ENCODE measurements at regions not wholly inside any gene's neighbourhood (a gene's known extent, or its start where the extent isn't known, plus 50 kb on each side); places are given as distances from the start of the nearest gene placed in this dataset.

GRCh38 chr12:87349681-87350080, 679.5 kb downstream of the C12orf50 start:
- TF ChIP-seq, protein P1, sequence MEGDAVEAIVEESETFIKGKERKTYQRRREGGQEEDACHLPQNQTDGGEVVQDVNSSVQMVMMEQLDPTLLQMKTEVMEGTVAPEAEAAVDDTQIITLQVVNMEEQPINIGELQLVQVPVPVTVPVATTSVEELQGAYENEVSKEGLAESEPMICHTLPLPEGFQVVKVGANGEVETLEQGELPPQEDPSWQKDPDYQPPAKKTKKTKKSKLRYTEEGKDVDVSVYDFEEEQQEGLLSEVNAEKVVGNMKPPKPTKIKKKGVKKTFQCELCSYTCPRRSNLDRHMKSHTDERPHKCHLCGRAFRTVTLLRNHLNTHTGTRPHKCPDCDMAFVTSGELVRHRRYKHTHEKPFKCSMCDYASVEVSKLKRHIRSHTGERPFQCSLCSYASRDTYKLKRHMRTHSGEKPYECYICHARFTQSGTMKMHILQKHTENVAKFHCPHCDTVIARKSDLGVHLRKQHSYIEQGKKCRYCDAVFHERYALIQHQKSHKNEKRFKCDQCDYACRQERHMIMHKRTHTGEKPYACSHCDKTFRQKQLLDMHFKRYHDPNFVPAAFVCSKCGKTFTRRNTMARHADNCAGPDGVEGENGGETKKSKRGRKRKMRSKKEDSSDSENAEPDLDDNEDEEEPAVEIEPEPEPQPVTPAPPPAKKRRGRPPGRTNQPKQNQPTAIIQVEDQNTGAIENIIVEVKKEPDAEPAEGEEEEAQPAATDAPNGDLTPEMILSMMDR (IDR thresholded peaks at IDR 0.05), result no peak
- ChIA-PET CTCF (no interaction called here), POLR2A (no interaction called here)
- Mint-ChIP-seq H3K9me3 (no peaks in the 10 kb centered on the region), H3K4me3 (no peak overlapping the region), H3K36me3 (ENCODE audit: low read depth) (no peaks in the 10 kb centered on the region), H3K4me1 (peaks cover 2% of the 10 kb centered on the region), H3K27me3 (no peaks in the 10 kb centered on the region), H3K27ac (no peak overlapping the region)
- DNase-seq (no peak), ATAC-seq (ENCODE audit: low read depth) (no peak)
- intact Hi-C loops (cut with micrococcal nuclease), result no loop called here

DNA sequence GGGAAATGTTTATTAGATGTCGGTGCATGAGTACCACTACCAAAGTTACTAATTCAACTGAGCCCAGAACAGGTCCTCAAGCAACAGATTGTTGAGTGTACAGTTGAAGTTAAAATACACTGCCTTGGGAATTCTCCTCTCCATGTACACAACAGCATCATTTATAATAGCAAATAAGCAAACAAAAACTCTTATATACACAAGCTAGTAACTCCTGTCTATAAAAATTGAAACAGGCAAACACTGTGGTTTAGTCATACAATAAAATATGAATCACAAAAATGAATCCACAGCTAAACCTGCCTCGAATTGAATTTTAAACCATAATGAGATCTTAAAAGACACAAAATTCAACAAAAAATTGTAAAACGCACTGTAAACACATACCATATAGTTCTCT, 681.1 kb downstream of the C12orf50 start:
- H3K36me3 Mint-ChIP-seq (ENCODE audit: low read depth), result no peaks in the 10 kb centered on the region
- CTCF ChIA-PET, result no interaction called here
- no peaks in the 10 kb centered on the region for H3K27me3 Mint-ChIP-seq
- intact Hi-C loops (cut with micrococcal nuclease), result no loop called here
- H3K27ac Mint-ChIP-seq, result no peak overlapping the region
- ATAC-seq (ENCODE audit: low read depth) (no peak), DNase-seq (no peak)
- no peak overlapping the region for H3K4me3 Mint-ChIP-seq
- POLR2A ChIA-PET, result no interaction called here
- H3K4me1 Mint-ChIP-seq, result peaks cover 4% of the 10 kb centered on the region
- TF ChIP-seq, protein P1 (IDR thresholded peaks at IDR 0.05), result no peak
- H3K9me3 Mint-ChIP-seq, result no peaks in the 10 kb centered on the region

DNA sequence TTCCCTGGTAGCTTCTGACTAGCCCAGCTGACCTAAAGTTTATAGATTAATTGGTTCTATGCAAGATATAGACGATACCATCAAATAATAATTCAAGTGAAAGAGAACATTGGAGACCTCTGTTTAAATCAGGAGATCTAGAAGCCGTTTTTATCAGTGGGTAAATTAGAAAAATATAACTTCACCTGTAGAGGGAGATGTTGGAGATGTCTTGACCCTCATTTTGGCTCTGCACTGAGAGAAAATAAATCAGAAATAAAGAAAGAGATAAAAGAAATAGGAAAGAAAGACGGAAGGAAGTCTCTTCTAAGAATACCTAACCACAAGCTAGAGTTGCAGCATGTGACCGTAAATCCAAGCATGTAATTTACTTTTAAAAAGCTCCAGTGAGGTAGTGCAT, 684.5 kb downstream of the C12orf50 start:
- no peak for ATAC-seq (ENCODE audit: low read depth)

GRCh38 chr12:87338681-87339080, 690.5 kb downstream of the C12orf50 start:
- Mint-ChIP-seq H3K9me3 (no peaks in the 10 kb centered on the region), H3K36me3 (ENCODE audit: low read depth) (no peaks in the 10 kb centered on the region)
- TF ChIP-seq, protein P1 (IDR thresholded peaks at IDR 0.05), result no peak

More for the DNA sequence above, 684.5 kb downstream of the C12orf50 start:
- H3K27me3 Mint-ChIP-seq, result no peaks in the 10 kb centered on the region
- intact Hi-C loops (cut with micrococcal nuclease), result no loop called here
- no peak for DNase-seq
- H3K4me1 Mint-ChIP-seq, result peaks cover 4% of the 10 kb centered on the region
- ChIA-PET POLR2A (no interaction called here), CTCF (no interaction called here)
- no peaks in the 10 kb centered on the region for H3K9me3 Mint-ChIP-seq
- no peak overlapping the region for H3K27ac Mint-ChIP-seq
- no peaks in the 10 kb centered on the region for H3K36me3 Mint-ChIP-seq (ENCODE audit: low read depth)
- H3K4me3 Mint-ChIP-seq, result no peak overlapping the region
- TF ChIP-seq, protein P1 (IDR thresholded peaks at IDR 0.05), result no peak

DNA sequence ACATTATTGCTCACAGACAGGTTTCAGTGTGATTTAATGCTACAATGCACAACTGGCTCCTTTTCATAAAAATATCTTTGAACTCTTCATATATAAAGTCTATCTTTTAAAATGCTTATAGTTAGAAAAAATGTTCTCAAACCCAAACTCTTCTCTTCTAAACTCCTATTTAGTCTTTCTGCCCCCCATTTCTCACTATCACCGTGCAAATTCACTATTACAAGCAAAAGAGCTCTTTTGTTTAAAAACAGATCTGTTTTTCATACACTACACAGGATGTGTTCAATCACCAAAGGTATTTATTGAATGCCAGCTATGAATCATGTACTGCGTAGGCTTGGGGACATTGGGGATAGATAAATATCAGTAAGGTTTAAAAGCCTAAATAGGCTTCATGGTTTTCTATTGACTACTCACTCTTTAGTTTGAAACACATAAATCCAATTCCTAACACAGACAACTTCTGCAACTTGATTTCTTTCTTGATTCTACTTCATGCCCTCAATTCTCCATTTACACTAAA, 692.3 kb downstream of the C12orf50 start:
- TF ChIP-seq, protein P1 (IDR thresholded peaks at IDR 0.05), result no peak
- H3K4me1 Mint-ChIP-seq, result peaks cover 8% of the 10 kb centered on the region
- intact Hi-C loops (cut with micrococcal nuclease), result no loop called here
- ChIA-PET CTCF (interaction anchor here (0.6 kb wide), 1 partner anchor 9 kb away, joined by 3 read pairs; no protein-coding TSS in a partner anchor), POLR2A (no interaction called here)
- no peak for ATAC-seq (ENCODE audit: low read depth)
- no peaks in the 10 kb centered on the region for H3K9me3 Mint-ChIP-seq
- no peaks in the 10 kb centered on the region for H3K36me3 Mint-ChIP-seq (ENCODE audit: low read depth)
- DNase-seq, result no peak
- no peak overlapping the region for H3K4me3 Mint-ChIP-seq
- H3K27me3 Mint-ChIP-seq, result no peaks in the 10 kb centered on the region
- no peak overlapping the region for H3K27ac Mint-ChIP-seq

More at GRCh38 chr12:87338681-87339080, 690.5 kb downstream of the C12orf50 start:
- no peaks in the 10 kb centered on the region for H3K27me3 Mint-ChIP-seq
- intact Hi-C loops (cut with micrococcal nuclease), result no loop called here
- POLR2A ChIA-PET, result no interaction called here
- H3K27ac Mint-ChIP-seq, result no peak overlapping the region
- no peak overlapping the region for H3K4me3 Mint-ChIP-seq
- CTCF ChIA-PET, result no interaction called here
- H3K4me1 Mint-ChIP-seq, result no peaks in the 10 kb centered on the region
- DNase-seq (no peak), ATAC-seq (ENCODE audit: low read depth) (no peak)
